ENCODE measurements at regions not wholly inside any gene's neighbourhood (a gene's known extent, or its start where the extent isn't known, plus 50 kb on each side); places are given as distances from the start of the nearest gene placed in this dataset.

DNA sequence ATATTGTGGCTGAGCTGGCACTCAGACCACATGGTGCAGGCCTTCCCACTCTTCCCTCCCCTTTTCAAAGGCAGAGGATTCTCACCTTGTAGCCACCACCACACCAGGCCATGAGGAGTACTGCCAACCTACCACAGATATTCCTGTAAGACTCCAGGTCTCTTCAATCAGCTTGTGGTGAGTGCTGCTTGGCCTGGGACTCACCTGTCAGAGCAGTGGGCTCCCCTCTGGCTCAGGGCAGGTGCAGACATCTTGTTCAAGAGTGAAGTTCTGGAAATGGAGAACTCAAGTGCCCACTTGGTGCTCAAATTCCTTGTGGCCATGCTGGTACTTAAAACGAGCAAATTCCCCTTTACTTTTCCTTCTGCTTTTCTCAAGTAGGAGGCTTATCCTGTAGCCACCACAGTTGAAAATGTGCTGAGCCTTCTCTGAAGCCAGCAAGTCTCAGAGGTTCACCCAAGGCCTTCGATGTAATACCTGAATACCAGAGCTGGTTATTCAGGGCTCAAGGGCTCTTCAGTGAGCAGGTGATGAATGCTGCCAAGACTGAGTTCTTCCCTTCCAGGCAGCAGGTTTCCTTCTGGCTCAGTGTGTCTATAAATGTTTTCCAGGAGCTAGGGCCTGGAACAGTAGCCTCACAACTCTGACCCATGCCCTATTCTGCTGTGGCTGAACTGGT, 212.9 kb downstream of the TEX13C start:
- TF ChIP-seq, protein P1, sequence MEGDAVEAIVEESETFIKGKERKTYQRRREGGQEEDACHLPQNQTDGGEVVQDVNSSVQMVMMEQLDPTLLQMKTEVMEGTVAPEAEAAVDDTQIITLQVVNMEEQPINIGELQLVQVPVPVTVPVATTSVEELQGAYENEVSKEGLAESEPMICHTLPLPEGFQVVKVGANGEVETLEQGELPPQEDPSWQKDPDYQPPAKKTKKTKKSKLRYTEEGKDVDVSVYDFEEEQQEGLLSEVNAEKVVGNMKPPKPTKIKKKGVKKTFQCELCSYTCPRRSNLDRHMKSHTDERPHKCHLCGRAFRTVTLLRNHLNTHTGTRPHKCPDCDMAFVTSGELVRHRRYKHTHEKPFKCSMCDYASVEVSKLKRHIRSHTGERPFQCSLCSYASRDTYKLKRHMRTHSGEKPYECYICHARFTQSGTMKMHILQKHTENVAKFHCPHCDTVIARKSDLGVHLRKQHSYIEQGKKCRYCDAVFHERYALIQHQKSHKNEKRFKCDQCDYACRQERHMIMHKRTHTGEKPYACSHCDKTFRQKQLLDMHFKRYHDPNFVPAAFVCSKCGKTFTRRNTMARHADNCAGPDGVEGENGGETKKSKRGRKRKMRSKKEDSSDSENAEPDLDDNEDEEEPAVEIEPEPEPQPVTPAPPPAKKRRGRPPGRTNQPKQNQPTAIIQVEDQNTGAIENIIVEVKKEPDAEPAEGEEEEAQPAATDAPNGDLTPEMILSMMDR (IDR thresholded peaks at IDR 0.05; ENCODE audit: low read depth, low read length, poor library complexity, severe bottlenecking) = no peak
- TF ChIP-seq EZH2phosphoT487 (IDR thresholded peaks at IDR 0.05; ENCODE audit: borderline replicate concordance, low read length) = no peak
